Gastrocnemius medialis (tissue), 4 donors: ENCODE measurements at regions not wholly inside any gene's neighbourhood (a gene's known extent, or its start where the extent isn't known, plus 50 kb on each side); places are given as distances from the start of the nearest gene placed in this dataset.

Source experiments
- ATAC-seq, 2 donors: fragments of 150-250 bp; one replicate each; pipeline ENCODE4 v1.9.1; 2016
- DNase-seq, 2 donors: peaks; one replicate each; pipeline ENCODE4 v3.0.0-alpha.2; 2019
- H3K27ac ChIP-seq, 4 donors: fragments of 200-600 bp; sonication (generic); 1 replicate in 1 of 4; 2 replicates in 3 of 4; pipeline ENCODE4 v1.5.1; 2016 to 2018; ENCODE audit warnings: mild to moderate bottlenecking in 2 of 4, moderate library complexity in 1 of 4
- H3K27me3 ChIP-seq, 3 donors: fragments of 200-600 bp; sonication (generic) in 2 of 3; 1 replicate in 1 of 3; 2 replicates in 2 of 3; pipeline versions ENCODE4 v1.5.1 to v1.6.0; 2016 to 2019; ENCODE audit warnings: mild to moderate bottlenecking in 1 of 3, moderate library complexity in 1 of 3
- H3K36me3 ChIP-seq, 2 donors: fragments of 200-600 bp; sonication (generic) in 1 of 2; one replicate each; pipeline ENCODE4 v1.5.1; 2017 to 2018
- H3K4me1 ChIP-seq, 2 donors: fragments of 200-600 bp; sonication (generic) in 1 of 2; one replicate each; pipeline ENCODE4 v1.5.1; 2016 to 2017; ENCODE audit warnings: mild to moderate bottlenecking in 2 of 2
- H3K4me3 ChIP-seq, 4 donors: fragments of 200-600 bp; sonication (generic) in 3 of 4; 1 replicate in 1 of 4; 2 replicates in 3 of 4; pipeline ENCODE4 v1.5.1; 2016 to 2019; ENCODE audit warnings: mild to moderate bottlenecking in 2 of 4
- H3K9me3 ChIP-seq, 3 donors: fragments of 200-600 bp; sonication (generic) in 2 of 3; 1 replicate in 1 of 3; 2 replicates in 2 of 3; pipeline ENCODE4 v1.5.1; 2016 to 2019
- POLR2A ChIP-seq, 2 donors: fragments of 450-650 bp; IDR thresholded peaks; one replicate each; pipeline ENCODE4 v1.6.1; 2017; ENCODE audit warnings: antibody characterized with exemption in 2 of 2, mild to moderate bottlenecking in 2 of 2, moderate library complexity in 2 of 2
- in situ Hi-C, 4 donors: fragments of 200-750 bp; cut with MboI; loops; one replicate each; pipeline versions ENCODE4 v1.15.0 to v1.8.0; 2017; ENCODE audit warnings: low sequenced_read_pairs in 4 of 4
- intact Hi-C: fragments of 100-400 bp; cut with DNase I; formaldehyde crosslinking; loops from one replicate; pipeline ENCODE4 v1.15.1; 2023; ENCODE audit warnings: low total_unique reads
- TF ChIP-seq, protein P1 (sequence below), 5 experiments: fragments of 450-650 bp in 3 of 5; fragments of 200-600 bp in 2 of 5; sonication (generic) in 2 of 5; IDR thresholded peaks in 4 of 5; conservative IDR thresholded peaks in 1 of 5; 1 replicate in 4 of 5; 2 replicates in 1 of 5; pipeline ENCODE4 v1.5.1; 2016 to 2019; ENCODE audit warnings: antibody characterized with exemption in 5 of 5, mild to moderate bottlenecking in 3 of 5, moderate library complexity in 3 of 5

DNA sequence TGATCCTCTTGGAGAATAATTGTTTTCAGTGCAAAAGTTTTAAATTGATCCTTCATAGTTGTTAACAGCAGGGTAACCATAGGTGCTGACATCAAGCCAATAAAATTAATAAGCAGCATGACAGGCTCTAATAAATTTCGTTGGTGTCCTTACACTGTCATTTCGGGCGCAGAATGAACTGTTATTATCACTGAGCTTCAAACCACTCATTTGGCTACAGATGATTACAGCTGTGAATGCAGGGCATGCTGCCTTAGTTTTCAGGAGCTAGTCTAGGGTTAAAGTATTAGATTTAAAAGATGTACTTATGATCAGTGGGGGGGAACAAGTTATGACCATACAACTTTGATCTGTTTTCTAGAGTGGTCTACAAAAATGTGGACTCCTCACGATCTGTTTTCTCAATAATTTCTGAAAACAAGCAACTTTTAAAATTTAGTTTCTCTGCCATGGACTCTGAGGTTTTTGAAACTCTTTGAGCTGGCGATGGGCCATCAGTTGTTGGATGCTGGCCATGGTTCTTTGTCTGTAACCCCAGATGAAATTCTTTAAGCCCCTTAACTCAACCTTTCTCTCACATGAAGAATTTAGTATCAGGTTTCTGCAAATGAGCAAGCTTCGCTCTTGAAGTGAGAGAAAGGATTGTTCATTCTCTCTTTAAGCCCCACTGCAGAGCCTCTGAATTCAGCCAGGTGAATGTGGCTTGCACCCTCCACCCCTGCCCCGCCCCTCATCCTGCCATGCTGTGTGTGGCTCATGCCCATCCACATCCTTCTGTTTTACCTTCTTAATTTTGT, 99.1 kb upstream of the MTHFD1L start:
- Histone ChIP-seq H3K36me3 (no peaks in the 10 kb centered on the region), H3K4me1 (peaks cover 4 to 10% of the 10 kb centered on the region in 2 donors), H3K27ac (no peak overlapping the region), H3K4me3 (no peak overlapping the region), H3K9me3 (no peaks in the 10 kb centered on the region), H3K27me3 (no peaks in the 10 kb centered on the region)
- in situ Hi-C loops, result no loop called here
- intact Hi-C loops, result no loop called here
- ATAC-seq (no peak), DNase-seq (no peak)
- TF ChIP-seq POLR2A (IDR thresholded peaks at IDR 0.05), result no peak
- TF ChIP-seq, protein P1, sequence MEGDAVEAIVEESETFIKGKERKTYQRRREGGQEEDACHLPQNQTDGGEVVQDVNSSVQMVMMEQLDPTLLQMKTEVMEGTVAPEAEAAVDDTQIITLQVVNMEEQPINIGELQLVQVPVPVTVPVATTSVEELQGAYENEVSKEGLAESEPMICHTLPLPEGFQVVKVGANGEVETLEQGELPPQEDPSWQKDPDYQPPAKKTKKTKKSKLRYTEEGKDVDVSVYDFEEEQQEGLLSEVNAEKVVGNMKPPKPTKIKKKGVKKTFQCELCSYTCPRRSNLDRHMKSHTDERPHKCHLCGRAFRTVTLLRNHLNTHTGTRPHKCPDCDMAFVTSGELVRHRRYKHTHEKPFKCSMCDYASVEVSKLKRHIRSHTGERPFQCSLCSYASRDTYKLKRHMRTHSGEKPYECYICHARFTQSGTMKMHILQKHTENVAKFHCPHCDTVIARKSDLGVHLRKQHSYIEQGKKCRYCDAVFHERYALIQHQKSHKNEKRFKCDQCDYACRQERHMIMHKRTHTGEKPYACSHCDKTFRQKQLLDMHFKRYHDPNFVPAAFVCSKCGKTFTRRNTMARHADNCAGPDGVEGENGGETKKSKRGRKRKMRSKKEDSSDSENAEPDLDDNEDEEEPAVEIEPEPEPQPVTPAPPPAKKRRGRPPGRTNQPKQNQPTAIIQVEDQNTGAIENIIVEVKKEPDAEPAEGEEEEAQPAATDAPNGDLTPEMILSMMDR (IDR thresholded peaks at IDR 0.05 in 4 of 5, conservative IDR thresholded peaks at IDR 0.05 in 1 of 5), result no peak

DNA sequence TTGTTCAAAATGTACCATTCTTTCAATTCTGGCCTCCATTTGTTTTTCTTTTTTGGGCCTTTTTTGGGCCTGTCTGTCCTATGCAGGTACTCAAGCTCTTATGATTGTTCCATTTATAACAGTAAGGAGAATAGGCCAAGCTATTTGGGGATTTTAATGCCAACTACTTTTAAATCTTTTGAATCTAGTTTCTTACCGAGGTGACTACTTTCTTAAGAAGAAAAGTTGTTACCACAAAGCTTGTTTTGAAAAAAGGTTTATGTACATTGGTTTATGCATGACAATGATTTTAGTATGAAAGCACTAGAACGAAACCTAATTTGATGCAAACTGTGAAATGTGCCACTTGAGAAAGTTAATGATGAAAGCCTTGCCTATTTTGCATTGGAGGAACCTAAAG, 98.3 kb upstream of the MTHFD1L start:
- intact Hi-C loops, result no loop called here

DNA sequence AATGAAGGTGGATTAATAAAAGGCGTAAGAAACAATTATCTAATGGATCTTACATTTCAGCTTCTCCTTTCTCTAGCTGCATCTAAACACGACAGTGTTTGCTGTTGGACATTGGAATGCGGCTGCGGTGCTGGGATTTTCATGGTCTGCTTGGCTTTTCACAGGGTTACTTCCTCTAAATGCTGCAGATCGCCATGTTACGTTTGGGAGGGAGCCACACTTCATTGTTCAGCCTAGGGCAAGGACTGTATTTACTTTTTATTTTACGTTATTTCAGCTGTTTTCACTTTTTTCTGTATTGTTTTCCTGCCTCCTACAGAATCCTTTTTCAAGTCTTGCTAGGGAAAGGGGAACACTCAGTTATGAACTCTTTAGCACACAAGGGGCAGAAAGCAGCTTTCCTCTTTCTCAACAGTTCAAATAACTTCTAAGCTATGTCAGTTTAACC, 97.9 kb upstream of the MTHFD1L start:
- Histone ChIP-seq H3K4me3 (no peak overlapping the region), H3K27me3 (no peaks in the 10 kb centered on the region), H3K9me3 (no peaks in the 10 kb centered on the region), H3K27ac (peak overlapping the region in 1 of 4 donors; percentile 36), H3K36me3 (no peaks in the 10 kb centered on the region), H3K4me1 (peaks cover 4 to 10% of the 10 kb centered on the region in 2 donors)
- intact Hi-C loops, result no loop called here
- TF ChIP-seq POLR2A (IDR thresholded peaks at IDR 0.05), result no peak
- TF ChIP-seq, protein P1 (IDR thresholded peaks at IDR 0.05 in 4 of 5, conservative IDR thresholded peaks at IDR 0.05 in 1 of 5), result no peak
- ATAC-seq (no peak), DNase-seq (no peak)
- in situ Hi-C loops, result no loop called here

More for the DNA sequence above, 98.3 kb upstream of the MTHFD1L start:
- TF ChIP-seq, protein P1 (IDR thresholded peaks at IDR 0.05 in 4 of 5, conservative IDR thresholded peaks at IDR 0.05 in 1 of 5), result no peak
- no peak for TF ChIP-seq POLR2A (IDR thresholded peaks at IDR 0.05)
- in situ Hi-C loops, result no loop called here
- no peaks in the 10 kb centered on the region for H3K36me3 ChIP-seq
- no peak overlapping the region for H3K4me3 ChIP-seq
- H3K9me3 ChIP-seq, result no peaks in the 10 kb centered on the region
- no peaks in the 10 kb centered on the region for H3K27me3 ChIP-seq
- no peak overlapping the region for H3K27ac ChIP-seq
- peaks cover 4 to 10% of the 10 kb centered on the region in 2 donors for H3K4me1 ChIP-seq
- DNase-seq (no peak), ATAC-seq (no peak)

DNA sequence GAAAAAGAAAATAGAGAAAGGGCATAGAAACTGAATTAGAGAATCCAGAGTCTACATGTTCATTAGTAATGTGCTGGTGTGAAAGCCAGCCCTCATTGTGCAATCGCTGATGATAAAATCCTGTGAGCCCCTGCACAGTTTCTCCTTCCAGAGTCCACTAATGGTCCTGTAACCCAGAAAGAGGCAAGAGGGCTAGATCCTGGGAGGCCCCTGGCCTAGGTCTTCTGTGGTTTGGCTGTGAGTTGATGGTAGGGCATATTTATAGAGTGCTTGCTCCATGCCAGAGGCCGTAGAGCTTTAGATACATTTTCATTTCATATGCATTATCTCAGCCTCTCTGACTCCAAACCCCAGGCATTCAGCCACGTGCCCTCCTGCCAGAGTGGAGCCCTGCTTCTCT, 94.9 kb upstream of the MTHFD1L start:
- in situ Hi-C loops, result no loop called here
- Histone ChIP-seq H3K4me1 (peaks cover 4 to 10% of the 10 kb centered on the region in 2 donors), H3K9me3 (no peaks in the 10 kb centered on the region), H3K27me3 (no peaks in the 10 kb centered on the region), H3K27ac (no peak overlapping the region), H3K36me3 (no peaks in the 10 kb centered on the region), H3K4me3 (no peak overlapping the region)
- TF ChIP-seq, protein P1 (IDR thresholded peaks at IDR 0.05 in 4 of 5, conservative IDR thresholded peaks at IDR 0.05 in 1 of 5), result no peak
- TF ChIP-seq POLR2A (IDR thresholded peaks at IDR 0.05), result no peak
- DNase-seq (no peak), ATAC-seq (no peak)
- intact Hi-C loops, result no loop called here
